ENCODE measurements at regions not wholly inside any gene's neighbourhood (a gene's known extent, or its start where the extent isn't known, plus 50 kb on each side); places are given as distances from the start of the nearest gene placed in this dataset.

DNA sequence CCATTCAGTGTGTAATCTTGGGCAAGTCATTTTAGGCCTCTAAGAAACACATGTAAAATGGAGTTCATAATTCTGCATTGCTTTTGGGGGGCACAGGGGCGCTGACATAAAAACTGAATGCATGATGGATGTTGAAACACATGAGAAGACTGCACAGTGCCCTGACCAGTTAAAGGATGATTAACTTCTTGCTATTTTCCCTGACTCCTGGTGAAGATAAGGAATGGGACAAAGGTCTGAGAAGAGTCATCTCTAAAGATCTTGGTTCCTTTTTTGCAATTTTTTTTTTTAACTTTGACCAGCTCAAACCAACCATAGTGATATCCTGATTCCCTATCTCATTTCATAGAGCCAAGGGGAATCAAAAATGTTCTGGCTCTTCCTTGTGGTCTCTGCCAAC is 134.9 kb upstream of the TENM4 start:
- Histone ChIP-seq H3K9me3 (ENCODE audit: low read length) (no peaks in the 10 kb centered on the region), H3K36me3 (ENCODE audit: insufficient read depth, low read length) (no peaks in the 10 kb centered on the region), H2AFZ (ENCODE audit: low read length) (no peak overlapping the region), H3K4me2 (ENCODE audit: low read length) (no peak overlapping the region), H3K27me3 (ENCODE audit: insufficient read depth, low read length) (no peaks in the 10 kb centered on the region), H3F3A (ENCODE audit: insufficient read depth, low read length) (no peaks in the 10 kb centered on the region), H3K79me2 (ENCODE audit: insufficient read depth, low read length) (no peaks in the 10 kb centered on the region), H3K27ac (ENCODE audit: low read depth, low read length, poor library complexity, severe bottlenecking) (no peak overlapping the region), H3K9ac (ENCODE audit: low read length) (no peak overlapping the region), H3K4me3 (ENCODE audit: low read depth, low read length, poor library complexity, severe bottlenecking) (no peak overlapping the region), H4K20me1 (ENCODE audit: insufficient read depth, low read length) (no peaks in the 10 kb centered on the region), H3K4me1 (ENCODE audit: insufficient read depth, low read length, severe bottlenecking) (no peaks in the 10 kb centered on the region), H3K9me2 (ENCODE audit: low read depth, low read length) (no peaks in the 10 kb centered on the region)
- TF ChIP-seq EZH2 (IDR thresholded peaks at IDR 0.05; ENCODE audit: borderline replicate concordance, low read length) = no peak
- no peak for TF ChIP-seq CTCF (IDR thresholded peaks at IDR 0.05; ENCODE audit: low read length)

DNA sequence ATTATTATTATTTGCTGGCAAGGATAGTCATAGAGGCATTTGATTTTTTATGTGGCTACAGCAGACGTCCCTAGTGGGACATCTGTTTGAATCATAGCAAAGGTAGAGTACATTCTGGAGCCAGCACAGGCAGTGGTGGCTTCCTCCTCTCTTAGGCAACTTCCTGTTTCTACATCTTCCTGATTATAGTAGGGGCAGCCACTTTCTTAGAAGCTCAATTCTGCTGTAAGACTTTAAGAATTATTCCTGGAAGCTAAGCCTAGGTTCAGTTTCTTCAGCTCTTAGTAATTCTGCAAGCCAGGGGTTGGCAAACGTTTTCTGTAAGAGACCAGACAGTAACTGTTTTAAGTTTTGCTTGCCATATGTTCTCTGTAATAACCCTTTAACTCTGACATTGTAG is 129.3 kb upstream of the TENM4 start:
- Histone ChIP-seq H3K27me3 (ENCODE audit: insufficient read depth, low read length) (no peaks in the 10 kb centered on the region), H3K9ac (ENCODE audit: low read length) (no peak overlapping the region), H2AFZ (ENCODE audit: low read length) (no peak overlapping the region), H3K4me2 (ENCODE audit: low read length) (no peak overlapping the region), H3F3A (ENCODE audit: insufficient read depth, low read length) (no peaks in the 10 kb centered on the region), H3K4me3 (ENCODE audit: low read depth, low read length, poor library complexity, severe bottlenecking) (no peak overlapping the region), H3K36me3 (ENCODE audit: insufficient read depth, low read length) (no peaks in the 10 kb centered on the region), H3K27ac (ENCODE audit: low read depth, low read length, poor library complexity, severe bottlenecking) (no peak overlapping the region), H3K4me1 (ENCODE audit: insufficient read depth, low read length, severe bottlenecking) (no peaks in the 10 kb centered on the region), H4K20me1 (ENCODE audit: insufficient read depth, low read length) (no peaks in the 10 kb centered on the region), H3K9me2 (ENCODE audit: low read depth, low read length) (no peaks in the 10 kb centered on the region), H3K9me3 (ENCODE audit: low read length) (no peaks in the 10 kb centered on the region), H3K79me2 (ENCODE audit: insufficient read depth, low read length) (no peaks in the 10 kb centered on the region)
- no peak for TF ChIP-seq CTCF (IDR thresholded peaks at IDR 0.05; ENCODE audit: low read length)
- TF ChIP-seq EZH2 (IDR thresholded peaks at IDR 0.05; ENCODE audit: borderline replicate concordance, low read length) = no peak

- Histone ChIP-seq H3K27ac (ENCODE audit: low read depth, low read length, poor library complexity, severe bottlenecking) (no peak overlapping the region), H3K79me2 (ENCODE audit: insufficient read depth, low read length) (no peaks in the 10 kb centered on the region), H3F3A (ENCODE audit: insufficient read depth, low read length) (no peaks in the 10 kb centered on the region), H3K36me3 (ENCODE audit: insufficient read depth, low read length) (no peaks in the 10 kb centered on the region), H3K9me2 (ENCODE audit: low read depth, low read length) (no peaks in the 10 kb centered on the region), H3K4me2 (ENCODE audit: low read length) (no peak overlapping the region), H3K4me1 (ENCODE audit: insufficient read depth, low read length, severe bottlenecking) (no peaks in the 10 kb centered on the region), H2AFZ (ENCODE audit: low read length) (no peak overlapping the region), H3K9me3 (ENCODE audit: low read length) (no peaks in the 10 kb centered on the region), H4K20me1 (ENCODE audit: insufficient read depth, low read length) (no peaks in the 10 kb centered on the region), H3K9ac (ENCODE audit: low read length) (no peak overlapping the region), H3K27me3 (ENCODE audit: insufficient read depth, low read length) (no peaks in the 10 kb centered on the region), H3K4me3 (ENCODE audit: low read depth, low read length, poor library complexity, severe bottlenecking) (no peak overlapping the region)
- TF ChIP-seq EZH2 (IDR thresholded peaks at IDR 0.05; ENCODE audit: borderline replicate concordance, low read length) (no peak), CTCF (IDR thresholded peaks at IDR 0.05; ENCODE audit: low read length) (no peak)
Observed at GRCh38 chr11:79564288-79564925, 123.6 kb upstream of the TENM4 start.

Data from OCI-LY1 (cell line).